ENCODE measurements at regions not wholly inside any gene's neighbourhood (a gene's known extent, or its start where the extent isn't known, plus 50 kb on each side); places are given as distances from the start of the nearest gene placed in this dataset.

GRCh38 chr2:164143183-164143930, 407.5 kb upstream of the FIGN start:
- TF ChIP-seq POLR2A (IDR thresholded peaks at IDR 0.05; ENCODE audit: borderline replicate concordance, extremely low read depth, insufficient read depth, insufficient read length) (no peak), CTCF (IDR thresholded peaks at IDR 0.05 in 2 of 3, conservative IDR thresholded peaks at IDR 0.05 in 1 of 3; ENCODE audit: borderline replicate concordance in 1 of 3, insufficient read depth in 1 of 3, low read depth in 2 of 3, low read length in 2 of 3) (no peak), JUND (IDR thresholded peaks at IDR 0.05) (no peak), ATF3 (IDR thresholded peaks at IDR 0.05) (no peak), RAD21 (IDR thresholded peaks at IDR 0.05; ENCODE audit: low read depth) (no peak), EZH2 (IDR thresholded peaks at IDR 0.05) (no peak)
- TF ChIP-seq, protein P1, sequence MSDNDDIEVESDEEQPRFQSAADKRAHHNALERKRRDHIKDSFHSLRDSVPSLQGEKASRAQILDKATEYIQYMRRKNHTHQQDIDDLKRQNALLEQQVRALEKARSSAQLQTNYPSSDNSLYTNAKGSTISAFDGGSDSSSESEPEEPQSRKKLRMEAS (IDR thresholded peaks at IDR 0.05) = no peak
